Liver (tissue), 8 donors: ENCODE measurements at regions not wholly inside any gene's neighbourhood (a gene's known extent, or its start where the extent isn't known, plus 50 kb on each side); places are given as distances from the start of the nearest gene placed in this dataset.

Experiments used
- DNase-seq: peaks from one replicate; pipeline ENCODE4 v3.0.0-alpha.2; 2017; ENCODE audit warnings: low spot score
- H3K27ac ChIP-seq, 2 donors: one replicate each; pipeline ENCODE4 v1.7.0; 2013; ENCODE audit warnings: inconsistent platforms in 2 of 2, low read length in 2 of 2, control low read depth in 1 of 2, low read depth in 1 of 2, mild to moderate bottlenecking in 1 of 2
- H3K27me3 ChIP-seq, 4 donors: one replicate each; pipeline versions ENCODE4 v1.6.1 to v1.7.0; 2013; ENCODE audit warnings: low read length in 3 of 4, inconsistent platforms in 1 of 4, mild to moderate bottlenecking in 1 of 4, moderate library complexity in 1 of 4; ENCODE audit not compliant: control insufficient read depth in 4 of 4, insufficient read depth in 4 of 4
- H3K36me3 ChIP-seq, 4 donors: one replicate each; pipeline versions ENCODE4 v1.6.1 to v1.7.0; 2013; ENCODE audit warnings: low read length in 3 of 4, mild to moderate bottlenecking in 3 of 4, low read depth in 1 of 4, moderate library complexity in 1 of 4; ENCODE audit not compliant: control insufficient read depth in 4 of 4, insufficient read depth in 3 of 4
- H3K4me1 ChIP-seq, 4 donors: one replicate each; pipeline versions ENCODE4 v1.6.1 to v1.7.0; 2013; ENCODE audit warnings: low read length in 3 of 4, mild to moderate bottlenecking in 3 of 4, moderate library complexity in 1 of 4; ENCODE audit not compliant: control insufficient read depth in 4 of 4, insufficient read depth in 4 of 4
- H3K4me3 ChIP-seq, 3 donors: one replicate each; pipeline versions ENCODE4 v1.6.1 to v1.7.0; 2013; ENCODE audit warnings: low read length in 3 of 3, control low read depth in 1 of 3, low read depth in 1 of 3, mild to moderate bottlenecking in 1 of 3
- H3K9ac ChIP-seq, 2 donors: one replicate each; pipeline ENCODE4 v1.7.0; 2013; ENCODE audit warnings: low read length in 2 of 2, mild to moderate bottlenecking in 2 of 2, moderate library complexity in 2 of 2, control low read depth in 1 of 2, low read depth in 1 of 2
- H3K9me3 ChIP-seq, 4 donors: one replicate each; pipeline versions ENCODE4 v1.6.1 to v1.7.0; 2013; ENCODE audit warnings: low read length in 3 of 4; ENCODE audit not compliant: control insufficient read depth in 4 of 4
- FOXA1 ChIP-seq: IDR thresholded peaks from 2 replicates; pipeline ENCODE4 v1.6.1; 2016; ENCODE audit warnings: antibody characterized with exemption
- FOXA2 ChIP-seq: IDR thresholded peaks from 2 replicates; pipeline ENCODE4 v1.6.1; 2016; ENCODE audit warnings: antibody characterized with exemption
- GABPA ChIP-seq, 2 donors: IDR thresholded peaks in 1 of 2; conservative IDR thresholded peaks in 1 of 2; 2 replicates each; pipeline ENCODE4 v1.6.1; 2016; ENCODE audit warnings: antibody characterized with exemption in 2 of 2, mild to moderate bottlenecking in 1 of 2, moderate library complexity in 1 of 2
- HNF4A ChIP-seq, 2 donors: conservative IDR thresholded peaks; 2 replicates each; pipeline ENCODE4 v1.6.1; 2016; ENCODE audit warnings: antibody characterized with exemption in 2 of 2, mild to moderate bottlenecking in 2 of 2
- HNF4G ChIP-seq: IDR thresholded peaks from 2 replicates; pipeline ENCODE4 v1.6.1; 2016; ENCODE audit warnings: antibody characterized with exemption
- JUND ChIP-seq, 2 donors: IDR thresholded peaks; 2 replicates each; pipeline ENCODE4 v1.6.1; 2016; ENCODE audit warnings: antibody characterized with exemption in 2 of 2
- RAD21 ChIP-seq, 2 donors: IDR thresholded peaks; 2 replicates each; pipeline ENCODE4 v1.6.1; 2016; ENCODE audit warnings: antibody characterized with exemption in 2 of 2, mild to moderate bottlenecking in 2 of 2
- SP1 ChIP-seq: IDR thresholded peaks from 2 replicates; pipeline ENCODE4 v1.6.1; 2018; ENCODE audit warnings: antibody characterized with exemption, mild to moderate bottlenecking
- YY1 ChIP-seq: IDR thresholded peaks from 2 replicates; pipeline ENCODE4 v1.6.1; 2016; ENCODE audit warnings: antibody characterized with exemption, mild to moderate bottlenecking
- WGBS: extraction: QIAGEN DNeasy Blood & Tissue Kit; methylation state at CpG from one replicate; pipeline ENCODE4 v1.1.7; 2013; 5-methylcytosine and 5-hydroxymethylcytosine counted together
- TF ChIP-seq, protein P1 (sequence below): IDR thresholded peaks from 2 replicates; pipeline ENCODE4 v1.6.1; 2016; ENCODE audit warnings: antibody characterized with exemption
- TF ChIP-seq, protein P2 (sequence below): fragments of 150-350 bp; IDR thresholded peaks from 2 replicates; pipeline ENCODE4 v1.5.1; 2017; ENCODE audit warnings: improper control_type of control experiment, low read depth, low read length; ENCODE audit not compliant: missing input control
- TF ChIP-seq, protein P3 (sequence below): IDR thresholded peaks from 2 replicates; pipeline ENCODE4 v1.6.1; 2016; ENCODE audit warnings: antibody characterized with exemption
- donor health status: healthy.
- donor health status: healthy.
- donor health status: healthy.
- donor health status: healthy.
- donor health status: healthy.

DNA sequence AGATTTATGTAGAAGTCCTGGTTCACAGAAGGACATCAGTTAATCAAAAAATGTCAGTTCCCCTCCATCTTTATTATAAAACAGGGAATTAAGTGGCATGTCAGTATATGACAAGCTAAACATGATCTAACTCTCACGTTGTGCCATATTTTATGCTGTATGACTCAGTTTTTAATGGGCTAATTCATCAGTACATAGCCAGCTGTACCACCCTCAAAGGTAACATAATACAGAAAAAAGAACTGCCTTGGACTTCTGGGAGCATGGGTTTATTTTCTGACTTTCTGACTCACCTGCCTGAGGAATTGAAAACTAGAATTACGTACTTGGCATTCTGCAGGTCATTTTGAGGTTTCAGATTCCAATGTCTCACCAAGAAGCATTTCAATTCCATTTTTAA is 135.7 kb downstream of the CMPK2 start:
- no peak overlapping the region for H3K4me3 ChIP-seq
- DNase-seq: no peak
- WGBS: 74% methylated on average over 2 of the region's 2 CpGs
- H3K4me1 ChIP-seq: no peaks in the 10 kb centered on the region
- H3K9me3 ChIP-seq: peaks cover 0 to 3% (median 0%) of the 10 kb centered on the region in 4 donors
- no peaks in the 10 kb centered on the region for H3K27me3 ChIP-seq
- no peak for TF ChIP-seq YY1
- TF ChIP-seq, protein P1, sequence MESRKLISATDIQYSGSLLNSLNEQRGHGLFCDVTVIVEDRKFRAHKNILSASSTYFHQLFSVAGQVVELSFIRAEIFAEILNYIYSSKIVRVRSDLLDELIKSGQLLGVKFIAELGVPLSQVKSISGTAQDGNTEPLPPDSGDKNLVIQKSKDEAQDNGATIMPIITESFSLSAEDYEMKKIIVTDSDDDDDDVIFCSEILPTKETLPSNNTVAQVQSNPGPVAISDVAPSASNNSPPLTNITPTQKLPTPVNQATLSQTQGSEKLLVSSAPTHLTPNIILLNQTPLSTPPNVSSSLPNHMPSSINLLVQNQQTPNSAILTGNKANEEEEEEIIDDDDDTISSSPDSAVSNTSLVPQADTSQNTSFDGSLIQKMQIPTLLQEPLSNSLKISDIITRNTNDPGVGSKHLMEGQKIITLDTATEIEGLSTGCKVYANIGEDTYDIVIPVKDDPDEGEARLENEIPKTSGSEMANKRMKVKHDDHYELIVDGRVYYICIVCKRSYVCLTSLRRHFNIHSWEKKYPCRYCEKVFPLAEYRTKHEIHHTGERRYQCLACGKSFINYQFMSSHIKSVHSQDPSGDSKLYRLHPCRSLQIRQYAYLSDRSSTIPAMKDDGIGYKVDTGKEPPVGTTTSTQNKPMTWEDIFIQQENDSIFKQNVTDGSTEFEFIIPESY: no peak
- no peak for TF ChIP-seq FOXA2
- TF ChIP-seq JUND (IDR thresholded peaks at IDR 0.05): no peak
- TF ChIP-seq RAD21 (IDR thresholded peaks at IDR 0.05): no peak
- no peak for TF ChIP-seq FOXA1
- H3K27ac ChIP-seq: no peak overlapping the region
- no peaks in the 10 kb centered on the region for H3K36me3 ChIP-seq
- H3K9ac ChIP-seq: no peak overlapping the region

DNA sequence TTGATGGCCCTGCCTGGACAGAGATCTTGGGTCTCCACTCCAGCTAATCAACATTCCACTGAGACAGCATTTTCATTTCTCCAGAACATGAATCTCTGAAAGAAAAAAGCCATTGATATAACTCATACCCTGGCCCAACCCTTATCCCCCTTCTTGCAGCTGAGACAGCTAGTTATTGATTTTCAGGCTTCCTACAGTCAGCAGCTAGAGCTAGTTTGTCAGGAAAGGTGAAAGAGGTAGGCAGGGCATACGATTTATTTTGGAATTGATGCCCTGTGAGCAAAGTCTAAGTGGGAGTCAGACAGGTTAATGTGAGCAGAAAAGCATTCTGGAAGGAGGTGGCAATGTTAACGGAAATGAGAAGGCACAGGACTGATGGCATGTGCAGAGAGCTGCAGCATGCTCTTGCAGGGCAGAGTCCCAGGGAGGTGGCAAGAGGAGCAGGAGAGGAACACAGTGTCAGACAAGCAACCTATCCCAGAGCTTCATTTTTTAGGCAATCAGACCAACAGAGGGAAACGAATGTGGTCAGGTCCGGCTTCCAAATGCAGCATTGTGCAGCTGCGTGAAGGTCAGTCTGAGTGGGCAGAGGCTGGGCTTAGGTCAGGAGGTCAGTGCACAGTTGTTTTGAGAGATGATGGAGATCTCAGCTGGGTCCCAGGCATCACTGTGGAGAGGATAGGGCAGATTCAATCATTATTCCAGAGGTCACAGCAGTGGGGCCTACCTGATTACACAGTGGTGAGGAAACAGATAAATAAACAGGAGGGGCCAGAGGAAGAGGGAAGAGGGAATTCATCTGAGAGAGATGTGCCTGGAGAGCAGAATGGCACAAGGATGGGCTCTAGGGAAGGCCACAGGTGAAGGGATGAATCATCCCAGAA is 134.8 kb downstream of the CMPK2 start:
- no peak for DNase-seq
- no peak overlapping the region for H3K27ac ChIP-seq
- no peaks in the 10 kb centered on the region for H3K36me3 ChIP-seq
- 46% methylated on average over 5 of the region's 5 CpGs for WGBS
- no peaks in the 10 kb centered on the region for H3K27me3 ChIP-seq
- no peak overlapping the region for H3K4me3 ChIP-seq
- TF ChIP-seq, protein P2, sequence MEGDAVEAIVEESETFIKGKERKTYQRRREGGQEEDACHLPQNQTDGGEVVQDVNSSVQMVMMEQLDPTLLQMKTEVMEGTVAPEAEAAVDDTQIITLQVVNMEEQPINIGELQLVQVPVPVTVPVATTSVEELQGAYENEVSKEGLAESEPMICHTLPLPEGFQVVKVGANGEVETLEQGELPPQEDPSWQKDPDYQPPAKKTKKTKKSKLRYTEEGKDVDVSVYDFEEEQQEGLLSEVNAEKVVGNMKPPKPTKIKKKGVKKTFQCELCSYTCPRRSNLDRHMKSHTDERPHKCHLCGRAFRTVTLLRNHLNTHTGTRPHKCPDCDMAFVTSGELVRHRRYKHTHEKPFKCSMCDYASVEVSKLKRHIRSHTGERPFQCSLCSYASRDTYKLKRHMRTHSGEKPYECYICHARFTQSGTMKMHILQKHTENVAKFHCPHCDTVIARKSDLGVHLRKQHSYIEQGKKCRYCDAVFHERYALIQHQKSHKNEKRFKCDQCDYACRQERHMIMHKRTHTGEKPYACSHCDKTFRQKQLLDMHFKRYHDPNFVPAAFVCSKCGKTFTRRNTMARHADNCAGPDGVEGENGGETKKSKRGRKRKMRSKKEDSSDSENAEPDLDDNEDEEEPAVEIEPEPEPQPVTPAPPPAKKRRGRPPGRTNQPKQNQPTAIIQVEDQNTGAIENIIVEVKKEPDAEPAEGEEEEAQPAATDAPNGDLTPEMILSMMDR: no peak
- TF ChIP-seq GABPA (IDR thresholded peaks at IDR 0.05 in 1 of 2, conservative IDR thresholded peaks at IDR 0.05 in 1 of 2) (no peak), SP1 (no peak), HNF4G (no peak), YY1 (no peak), FOXA1 (no peak), JUND (IDR thresholded peaks at IDR 0.05) (no peak), HNF4A (conservative IDR thresholded peaks at IDR 0.05) (no peak)
- TF ChIP-seq, protein P1: no peak
- TF ChIP-seq, protein P3, sequence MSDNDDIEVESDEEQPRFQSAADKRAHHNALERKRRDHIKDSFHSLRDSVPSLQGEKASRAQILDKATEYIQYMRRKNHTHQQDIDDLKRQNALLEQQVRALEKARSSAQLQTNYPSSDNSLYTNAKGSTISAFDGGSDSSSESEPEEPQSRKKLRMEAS: no peak
- H3K4me1 ChIP-seq: no peaks in the 10 kb centered on the region
- H3K9me3 ChIP-seq: peaks cover 0 to 3% (median 0%) of the 10 kb centered on the region in 4 donors
- H3K9ac ChIP-seq: no peak overlapping the region
